Left renal pelvis (tissue), 4 donors: ENCODE measurements at regions not wholly inside any gene's neighbourhood (a gene's known extent, or its start where the extent isn't known, plus 50 kb on each side); places are given as distances from the start of the nearest gene placed in this dataset.

Experiments
- DNase-seq, 4 donors: peaks; one replicate each; pipeline ENCODE4 v3.0.0-alpha.2; 2013; ENCODE audit warnings: low read depth in 4 of 4, low spot score in 3 of 4

- no peak for DNase-seq
Observed at GRCh38 chr6:25215881-25216280, 63.3 kb upstream of the CARMIL1 start.

GRCh38 chr6:25217302-25217701 lies 61.9 kb upstream of the CARMIL1 start:
- no peak for DNase-seq

DNA sequence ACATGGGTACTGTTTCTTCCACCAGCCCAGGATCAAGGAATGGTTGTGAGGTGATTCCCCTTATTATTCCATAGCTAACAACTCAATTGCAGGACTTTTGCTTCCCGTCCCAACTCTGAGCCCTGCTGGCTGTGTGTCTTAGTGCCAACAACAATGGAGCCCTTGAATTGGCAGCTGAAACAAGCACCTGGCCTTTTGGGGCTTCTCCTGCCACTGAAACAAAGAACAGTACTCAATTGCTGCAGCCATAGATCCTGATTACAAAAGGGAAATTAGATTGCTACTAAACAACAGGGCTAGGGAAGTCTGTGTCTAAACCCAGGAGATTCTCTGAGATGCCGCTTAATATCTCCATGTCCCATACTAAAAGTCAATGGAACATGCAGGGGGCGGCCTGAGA lies 61.3 kb upstream of the CARMIL1 start:
- DNase-seq, result no peak

GRCh38 chr6:25218346-25218745 lies 60.8 kb upstream of the CARMIL1 start:
- no peak for DNase-seq

DNA sequence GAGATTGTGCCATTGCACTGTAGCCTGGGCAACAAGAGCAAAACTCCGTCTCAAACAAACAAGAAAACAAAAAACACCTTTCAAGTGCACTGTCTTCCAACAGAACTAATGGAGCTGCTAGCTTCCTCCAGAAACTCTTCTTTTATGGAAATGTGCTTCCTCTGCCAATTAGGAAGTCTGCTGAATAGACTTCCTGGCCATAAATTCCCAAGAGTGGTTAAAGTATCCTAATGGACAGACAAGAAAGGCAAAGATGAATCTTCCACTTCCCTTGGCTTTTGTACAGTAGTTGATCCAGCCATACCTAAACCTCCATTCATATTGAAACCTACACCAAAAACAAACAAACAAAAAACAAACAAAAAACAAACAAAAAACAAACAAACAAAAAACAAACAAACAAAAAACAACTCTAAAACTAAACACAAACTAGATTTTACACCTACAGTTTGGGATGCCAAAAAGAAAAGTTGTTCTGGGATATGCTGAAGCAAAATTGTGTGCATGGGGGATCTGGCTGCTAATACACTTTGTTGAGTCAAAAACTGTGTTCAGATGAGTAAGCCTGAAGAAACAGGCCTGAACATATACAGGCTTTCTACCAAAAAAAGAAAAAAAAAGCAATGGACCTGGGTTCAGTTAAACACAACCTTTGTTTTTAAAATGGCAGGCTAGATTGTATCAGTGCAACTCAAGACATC lies 59.8 kb upstream of the CARMIL1 start:
- DNase-seq, result no peak

DNA sequence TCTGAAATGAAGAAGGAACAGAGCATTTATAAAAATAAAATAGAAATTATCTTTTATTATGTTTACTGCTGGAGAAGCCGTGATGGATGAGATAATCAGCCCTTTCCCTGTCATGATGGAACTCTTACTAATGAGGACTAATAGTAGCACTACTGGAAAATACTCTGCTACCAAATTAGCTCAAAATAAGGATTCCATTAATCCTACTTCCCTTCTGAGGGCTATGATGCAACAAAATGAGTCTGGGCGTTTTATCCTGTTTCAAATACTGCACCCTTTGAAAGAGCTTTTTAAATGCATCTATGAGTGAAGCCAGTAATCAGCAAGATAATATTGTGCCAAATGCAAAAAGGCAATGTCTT lies 59.3 kb upstream of the CARMIL1 start:
- DNase-seq, result no peak

- no peak for DNase-seq
Observed at GRCh38 chr6:25220857-25221256, 58.3 kb upstream of the CARMIL1 start.

GRCh38 chr6:25222006-25222678 lies 57.0 kb upstream of the CARMIL1 start:
- no peak for DNase-seq

GRCh38 chr6:25223490-25223991 lies 55.6 kb upstream of the CARMIL1 start:
- peak; percentile 29 to 50 (median 44) for DNase-seq

- DNase-seq, result no peak
Observed at GRCh38 chr6:25224242-25224641, 54.9 kb upstream of the CARMIL1 start.

- DNase-seq, result no peak
Observed at GRCh38 chr6:25227854-25228253, 51.3 kb upstream of the CARMIL1 start.
